ENCODE measurements at regions not wholly inside any gene's neighbourhood (a gene's known extent, or its start where the extent isn't known, plus 50 kb on each side); places are given as distances from the start of the nearest gene placed in this dataset.
"Not testable (repeated sequence)": the region's sequence is repeated elsewhere in the genome, so short reads cannot be mapped to it uniquely, and the experiment has no call there.

- no peak for DNase-seq
These were observed 292.0 kb upstream of the MBL2 start for GRCh38 chr10:53064614-53065013.

- DNase-seq, result no peak
These were observed 291.2 kb upstream of the MBL2 start for GRCh38 chr10:53063805-53064204.

- DNase-seq, result no peak
These were observed 280.1 kb upstream of the MBL2 start for GRCh38 chr10:53052521-53053164.

GRCh38 chr10:53045315-53045714 is 272.7 kb upstream of the MBL2 start:
- no peak for DNase-seq

GRCh38 chr10:53035823-53036222 is 263.2 kb upstream of the MBL2 start:
- DNase-seq, result not testable (repeated sequence)

GRCh38 chr10:53033396-53033795 is 260.8 kb upstream of the MBL2 start:
- DNase-seq, result no peak

GRCh38 chr10:53029872-53030849 is 257.6 kb upstream of the MBL2 start:
- not testable (repeated sequence) for DNase-seq

GRCh38 chr10:53029449-53029848 is 256.9 kb upstream of the MBL2 start:
- DNase-seq, result no peak

- DNase-seq, result not testable (repeated sequence)
These were observed 253.2 kb upstream of the MBL2 start for GRCh38 chr10:53025765-53026164.

- no peak for DNase-seq
These were observed 252.7 kb upstream of the MBL2 start for GRCh38 chr10:53025172-53025711.

- no peak for DNase-seq
These were observed 250.8 kb upstream of the MBL2 start for GRCh38 chr10:53023411-53023810.

GRCh38 chr10:53022611-53023088 is 250.1 kb upstream of the MBL2 start:
- no peak for DNase-seq

- no peak for DNase-seq
These were observed 240.7 kb upstream of the MBL2 start for GRCh38 chr10:53013201-53013810.

GRCh38 chr10:53009961-53010907 is 237.7 kb upstream of the MBL2 start:
- DNase-seq, result no peak

- DNase-seq, result no peak
These were observed 234.9 kb upstream of the MBL2 start for GRCh38 chr10:53007527-53007842.

GRCh38 chr10:53006663-53007526 is 234.3 kb upstream of the MBL2 start:
- no peak for DNase-seq

- DNase-seq, result no peak
These were observed 233.2 kb upstream of the MBL2 start for GRCh38 chr10:53005612-53006345.

GRCh38 chr10:53003094-53003493 is 230.5 kb upstream of the MBL2 start:
- DNase-seq, result no peak

GRCh38 chr10:52999681-53000080 is 227.1 kb upstream of the MBL2 start:
- no peak for DNase-seq

- no peak for DNase-seq
These were observed 226.7 kb upstream of the MBL2 start for GRCh38 chr10:52999258-52999657.

GRCh38 chr10:52997007-52997406 is 224.4 kb upstream of the MBL2 start:
- no peak for DNase-seq
